A549 (cell line): ENCODE measurements at regions not wholly inside any gene's neighbourhood (a gene's known extent, or its start where the extent isn't known, plus 50 kb on each side); places are given as distances from the start of the nearest gene placed in this dataset.

Experiments
- ATAC-seq, 2 experiments: fragments of 200-7000 bp in 1 of 2; fragments of >200 bp in 1 of 2; cut with Nextera tagmentation in 1 of 2; cut with Tn5 transposase in 1 of 2; 3 replicates each; pipeline versions ENCODE4 v1.8.0 to v1.9.1; 2018 to 2020; ENCODE audit warnings: mild to moderate bottlenecking in 1 of 2, moderate library complexity in 1 of 2
- CTCF ChIA-PET: fragments of 300-600 bp; sonication (Branson Sonifier 250); formaldehyde crosslinking; extraction: SDS; loops from one replicate; lab custom pipeline; 2021; ENCODE audit warnings: antibody characterized with exemption, inconsistent platforms; lab: Yijun Ruan, JAX
- POLR2A ChIA-PET: fragments of 350-600 bp; formaldehyde crosslinking; extraction: SDS; loops from one replicate; lab custom pipeline; 2021; ENCODE audit warnings: antibody characterized with exemption, inconsistent platforms; lab: Yijun Ruan, JAX
- DNase-seq, 2 experiments: peaks; one replicate each; pipeline versions ENCODE4 v3.0.0 to v3.0.0-alpha.2; 2011 to 2016; ENCODE audit warnings: low read depth in 1 of 2, low spot score in 1 of 2
- FAIRE-seq: peaks from 2 replicates; lab custom pipeline; 2011; peaks lifted over from hg19 to GRCh38; lab: Jason Lieb, UNC
- H3K27ac ChIP-seq, 2 experiments: fragments of >200 bp; sonication (Bioruptor Twin); formaldehyde crosslinking; 3 replicates each; pipeline ENCODE4 v1.5.1; 2016 to 2017
- H3K4me1 ChIP-seq: fragments of >200 bp; sonication (Bioruptor Twin); formaldehyde crosslinking; 3 replicates; pipeline ENCODE4 v1.6.1; 2016
- H3K4me2 ChIP-seq: fragments of >200 bp; sonication (Bioruptor Twin); formaldehyde crosslinking; 3 replicates; pipeline ENCODE4 v1.6.1; 2016
- H3K4me3 ChIP-seq: fragments of >200 bp; sonication (Bioruptor Twin); formaldehyde crosslinking; 3 replicates; pipeline ENCODE4 v1.5.1; 2016
- H3K9me3 ChIP-seq: fragments of >200 bp; sonication (Bioruptor Twin); formaldehyde crosslinking; 3 replicates; pipeline ENCODE4 v1.6.1; 2016
- BCL3 ChIP-seq: fragments of >200 bp; sonication (Bioruptor Twin); formaldehyde crosslinking; IDR thresholded peaks from 3 replicates; pipeline ENCODE4 v1.6.1; 2016
- BHLHE40 ChIP-seq: IDR thresholded peaks from 2 replicates; pipeline ENCODE4 v1.6.1; 2012; ENCODE audit warnings: low read depth, low read length, inconsistent platforms
- E2F6 ChIP-seq: IDR thresholded peaks from 2 replicates; pipeline ENCODE4 v1.6.1; 2012; ENCODE audit warnings: low read depth, borderline replicate concordance
- EP300 ChIP-seq, 2 experiments: fragments of >200 bp; sonication (Bioruptor Twin); formaldehyde crosslinking; IDR thresholded peaks; 2 replicates in 1 of 2; 3 replicates in 1 of 2; pipeline ENCODE4 v1.6.1; 2016 to 2017
- FOSL2 ChIP-seq, 2 experiments: fragments of 450-650 bp in 1 of 2; fragments of >200 bp in 1 of 2; sonication (Bioruptor Twin) in 1 of 2; formaldehyde crosslinking; IDR thresholded peaks; 2 replicates each; pipeline versions ENCODE4 v1.5.0 to v1.6.1; 2016 to 2020; ENCODE audit warnings: mild to moderate bottlenecking in 1 of 2, moderate library complexity in 1 of 2
- HEYL ChIP-seq: fragments of 250-450 bp; sonication (Bioruptor Pico); IDR thresholded peaks from 2 replicates; pipeline ENCODE4 v1.8.0; 2021; ENCODE audit warnings: mild to moderate bottlenecking, moderate library complexity
- PHF8 ChIP-seq: fragments of 200-600 bp; sonication (generic); IDR thresholded peaks from 2 replicates; pipeline ENCODE4 v1.6.1; 2016; ENCODE audit warnings: low read depth, mild to moderate bottlenecking, antibody characterized with exemption, moderate library complexity, borderline replicate concordance
- POLR2AphosphoS2 ChIP-seq: conservative IDR thresholded peaks from 2 replicates; pipeline ENCODE4 v1.6.1; 2012; ENCODE audit warnings: low read length, improper control_type of control experiment, inconsistent platforms
- REST ChIP-seq: fragments of 200-600 bp; sonication (generic); IDR thresholded peaks from 2 replicates; pipeline ENCODE4 v1.6.1; 2016; ENCODE audit warnings: antibody characterized with exemption, mild to moderate bottlenecking, moderate library complexity
- RFX5 ChIP-seq: fragments of 450-650 bp; IDR thresholded peaks from 2 replicates; pipeline ENCODE4 v1.7.1; 2014; ENCODE audit warnings: antibody characterized with exemption, mild to moderate bottlenecking, moderate library complexity
- SMC3 ChIP-seq: fragments of >200 bp; sonication (Bioruptor Twin); formaldehyde crosslinking; IDR thresholded peaks from 3 replicates; pipeline ENCODE4 v1.6.1; 2018; ENCODE audit warnings: inconsistent platforms
- ZFP36 ChIP-seq: fragments of 450-650 bp; IDR thresholded peaks from 2 replicates; pipeline ENCODE4 v1.6.1; 2014; ENCODE audit warnings: borderline replicate concordance; ENCODE audit not compliant: partially characterized antibody
- WGBS: methylation state at CpG from one replicate; pipeline ENCODE4 v1.1.6; 2017; ENCODE audit errors: missing lambda C conversion rate; 5-methylcytosine and 5-hydroxymethylcytosine counted together

GRCh38 chr2:236661061-236661761 is 91.6 kb downstream of the ACKR3 start (continued):
- TF ChIP-seq BCL3 (peak; percentile 49; the same call in 1 of the 3 replicates), EP300 (IDR thresholded peaks at IDR 0.05) (peak; percentile 64 to 78; a peak in 3 of 5 replicates)

- Histone ChIP-seq H3K4me3 (no peak overlapping the region), H3K4me1 (peaks cover 48% of the 10 kb centered on the region), H3K9me3 (peaks cover 9% of the 10 kb centered on the region; the same call in 2 of the 3 replicates), H3K4me2 (peak overlapping the region; percentile 81), H3K27ac (peak overlapping the region; percentile 88 to 90)
- 50% methylated on average over 2 of the region's 2 CpGs for WGBS
- FAIRE-seq (no peak), ATAC-seq (no peak), DNase-seq (no peak)
- TF ChIP-seq ZFP36 (no peak), E2F6 (0 out of 2 replicates have a peak, but pooled peaks have one; percentile 38)
- ChIA-PET CTCF (interaction anchor here (0.9 to 1.6 kb wide), 2 partner anchors 17 to 73 kb away, joined by 3 read pairs; no protein-coding TSS in a partner anchor), POLR2A (interaction anchor here (1.7 to 2.3 kb wide), 2 partner anchors 19 to 108 kb away, joined by 6 to 13 read pairs; no protein-coding TSS in a partner anchor)
Measured at GRCh38 chr2:236661762-236662110, 92.1 kb downstream of the ACKR3 start.

- Histone ChIP-seq H3K4me3 (no peak overlapping the region), H3K9me3 (peaks cover 13% of the 10 kb centered on the region; the same call in 2 of the 3 replicates), H3K4me2 (no peak overlapping the region; the same call in 2 of the 3 replicates), H3K4me1 (peaks cover 48% of the 10 kb centered on the region), H3K27ac (peak overlapping the region; percentile 88 to 90)
- DNase-seq (no peak), FAIRE-seq (no peak), ATAC-seq (no peak)
- no peak for TF ChIP-seq EP300 (IDR thresholded peaks at IDR 0.05)
- TF ChIP-seq HEYL, result no peak
- TF ChIP-seq BHLHE40, result no peak
- no peak for TF ChIP-seq BCL3
- TF ChIP-seq SMC3, result no peak
- no peak for TF ChIP-seq REST
- TF ChIP-seq POLR2AphosphoS2, result no peak
- TF ChIP-seq PHF8, result no peak
- TF ChIP-seq FOSL2 (IDR thresholded peaks at IDR 0.05), result no peak
- TF ChIP-seq FOSL2 (CRISPR knock-in tag; IDR thresholded peaks at IDR 0.05), result no peak
- no peak for TF ChIP-seq RFX5
- 69% methylated on average over 11 of the region's 11 CpGs for WGBS
- CTCF ChIA-PET, result interaction anchor here (1.6 kb wide), 1 partner anchor 17 kb away, joined by 3 read pairs; no protein-coding TSS in a partner anchor
- POLR2A ChIA-PET, result interaction anchor here (1.7 to 2.3 kb wide), 2 partner anchors 20 to 107 kb away, joined by 6 to 13 read pairs; no protein-coding TSS in a partner anchor
Measured at GRCh38 chr2:236662231-236663185, 92.9 kb downstream of the ACKR3 start.
